Coronary artery (tissue), 2 donors: ENCODE measurements at regions not wholly inside any gene's neighbourhood (a gene's known extent, or its start where the extent isn't known, plus 50 kb on each side); places are given as distances from the start of the nearest gene placed in this dataset.
"Not testable (repeated sequence)": the region's sequence is repeated elsewhere in the genome, so short reads cannot be mapped to it uniquely, and the experiment has no call there.

Experiments
- DNase-seq: peaks from one replicate; pipeline ENCODE4 v3.0.0-alpha.2; 2017; ENCODE audit warnings: low spot score
- H3K27ac ChIP-seq, 2 donors: fragments of 200-600 bp; sonication (generic); one replicate each; pipeline ENCODE4 v1.5.1; 2016 to 2019
- H3K4me3 ChIP-seq: fragments of 200-600 bp; sonication (generic); 2 replicates; pipeline ENCODE4 v1.5.1; 2016; ENCODE audit warnings: mild to moderate bottlenecking, moderate library complexity
- CTCF ChIP-seq: fragments of 200-600 bp; sonication (generic); IDR thresholded peaks from one replicate; pipeline ENCODE4 v1.5.1; 2019; ENCODE audit warnings: antibody characterized with exemption

- no peak overlapping the region for H3K27ac ChIP-seq
- no peak for TF ChIP-seq CTCF
- DNase-seq = no peak
- H3K4me3 ChIP-seq = no peak overlapping the region
Observed at GRCh38 chr11:42772886-42773285, 538.9 kb upstream of the API5 start.

DNA sequence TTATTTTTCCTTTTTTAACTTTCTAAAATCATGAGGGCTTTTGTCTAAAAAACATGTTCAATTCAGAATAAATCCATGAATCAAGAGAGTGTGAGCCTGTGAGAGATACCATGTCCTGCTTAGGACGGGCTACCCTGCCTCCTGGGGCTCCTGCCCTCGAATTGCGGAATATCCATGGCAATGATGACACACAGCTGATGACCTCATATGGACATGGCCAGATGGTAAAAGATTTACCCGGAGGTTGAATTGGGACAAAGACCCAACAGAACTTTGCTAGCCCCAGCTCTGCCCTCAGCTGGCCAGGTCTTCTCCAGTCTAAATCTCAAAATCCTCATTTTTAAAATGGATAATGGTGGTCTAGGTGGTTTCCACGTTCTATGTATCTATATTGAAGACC is 538.1 kb upstream of the API5 start:
- DNase-seq = no peak
- TF ChIP-seq CTCF = no peak

DNA sequence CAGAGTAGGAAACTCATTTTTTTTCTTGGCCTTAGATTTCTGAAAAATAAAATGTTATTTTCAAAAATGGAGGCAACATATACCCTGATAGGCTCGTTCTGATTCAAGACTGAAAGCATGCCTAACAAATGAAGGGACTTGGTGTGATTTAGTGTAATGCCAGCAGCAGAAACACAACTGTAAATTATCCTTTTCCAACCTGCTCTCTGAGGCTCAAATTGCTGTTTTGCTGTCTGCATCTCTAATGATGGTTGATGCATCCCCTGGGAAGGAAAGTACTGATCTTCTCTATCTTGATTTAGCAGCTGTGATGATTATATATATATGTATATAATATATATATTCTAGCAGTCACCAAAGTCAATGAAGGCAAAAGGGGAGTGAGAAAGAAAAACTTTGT is 537.2 kb upstream of the API5 start:
- DNase-seq = no peak
- H3K27ac ChIP-seq = no peak overlapping the region
- no peak for TF ChIP-seq CTCF
- H3K4me3 ChIP-seq = no peak overlapping the region

More for the DNA sequence above, 538.1 kb upstream of the API5 start:
- Histone ChIP-seq H3K4me3 (no peak overlapping the region), H3K27ac (no peak overlapping the region)

- DNase-seq = no peak
- no peak for TF ChIP-seq CTCF
- Histone ChIP-seq H3K27ac (no peak overlapping the region), H3K4me3 (no peak overlapping the region)
Observed at GRCh38 chr11:42777776-42778175, 534.0 kb upstream of the API5 start.

- no peak overlapping the region for H3K27ac ChIP-seq
- no peak overlapping the region for H3K4me3 ChIP-seq
- no peak for DNase-seq
- TF ChIP-seq CTCF = no peak
Observed at GRCh38 chr11:42778193-42778592, 533.6 kb upstream of the API5 start.

GRCh38 chr11:42779555-42779954 is 532.2 kb upstream of the API5 start:
- no peak overlapping the region for H3K27ac ChIP-seq
- TF ChIP-seq CTCF = no peak
- no peak for DNase-seq
- H3K4me3 ChIP-seq = no peak overlapping the region

DNA sequence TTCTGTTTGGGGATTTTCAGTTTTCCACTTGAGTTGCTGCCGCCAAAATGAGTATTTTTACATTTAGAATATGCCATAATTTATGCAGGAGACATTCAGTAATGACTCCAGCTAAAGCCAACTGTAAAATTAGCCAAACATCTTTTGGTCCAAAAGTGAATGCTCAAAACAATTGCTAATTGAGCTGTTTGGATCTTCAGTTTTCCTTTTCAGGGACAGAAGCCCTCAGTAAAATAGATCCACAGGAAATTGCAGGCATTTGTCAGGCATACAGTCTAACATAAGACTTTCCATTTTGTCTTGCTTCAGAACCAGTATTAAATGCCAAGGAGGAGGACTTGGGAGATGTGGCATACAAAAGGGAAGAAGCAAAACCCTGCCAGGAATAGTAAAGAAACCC is 524.8 kb upstream of the API5 start:
- no peak for TF ChIP-seq CTCF
- no peak overlapping the region for H3K27ac ChIP-seq
- DNase-seq = no peak
- no peak overlapping the region for H3K4me3 ChIP-seq

- H3K27ac ChIP-seq, H3K4me3 ChIP-seq, DNase-seq: not testable (repeated sequence)
Observed at GRCh38 chr11:42795483-42795882, 516.3 kb upstream of the API5 start.
